Loucy (cell line): ENCODE measurements at regions not wholly inside any gene's neighbourhood (a gene's known extent, or its start where the extent isn't known, plus 50 kb on each side); places are given as distances from the start of the nearest gene placed in this dataset.

Experiments used
- CTCF ChIP-seq: fragments of 200-600 bp; sonication (generic); conservative IDR thresholded peaks from 2 replicates; pipeline ENCODE4 v1.5.1; 2014; ENCODE audit warnings: mild to moderate bottlenecking, antibody characterized with exemption, low read length
- EZH2phosphoT487 ChIP-seq: fragments of 200-600 bp; IDR thresholded peaks from 2 replicates; pipeline ENCODE4 v1.6.1; 2018; ENCODE audit warnings: antibody characterized with exemption, mild to moderate bottlenecking, moderate library complexity, borderline replicate concordance

DNA sequence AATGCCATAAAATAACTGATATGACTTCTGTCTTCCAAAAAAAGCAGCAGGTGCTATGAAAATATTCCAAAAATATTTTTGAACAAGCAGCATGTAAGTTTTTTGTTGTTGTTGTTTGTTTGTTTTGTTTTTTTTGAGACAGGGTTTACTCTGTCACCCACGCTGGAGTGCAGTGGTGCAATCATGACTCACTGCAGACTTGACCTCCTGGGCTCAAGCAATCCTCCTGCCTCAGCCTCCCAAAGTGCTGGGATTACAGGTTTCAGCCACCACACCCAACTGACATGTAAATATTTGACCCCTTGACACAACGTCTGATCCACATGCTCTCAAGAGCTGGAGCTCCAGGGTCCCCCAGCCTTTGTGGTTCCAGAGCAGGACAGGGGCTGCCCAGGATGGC is 98.4 kb downstream of the LITAF start:
- no peak for TF ChIP-seq CTCF
- no peak for TF ChIP-seq EZH2phosphoT487
